Hippocampal formation (tissue), 2 donors: ENCODE measurements at regions not wholly inside any gene's neighbourhood (a gene's known extent, or its start where the extent isn't known, plus 50 kb on each side); places are given as distances from the start of the nearest gene placed in this dataset.
"Not testable (repeated sequence)": the region's sequence is repeated elsewhere in the genome, so short reads cannot be mapped to it uniquely, and the experiment has no call there.

ENCODE experiments used
- DNase-seq, 2 donors: peaks; one replicate each; lab custom pipeline; 2025; lab: John Stamatoyannopoulos, UW

DNA sequence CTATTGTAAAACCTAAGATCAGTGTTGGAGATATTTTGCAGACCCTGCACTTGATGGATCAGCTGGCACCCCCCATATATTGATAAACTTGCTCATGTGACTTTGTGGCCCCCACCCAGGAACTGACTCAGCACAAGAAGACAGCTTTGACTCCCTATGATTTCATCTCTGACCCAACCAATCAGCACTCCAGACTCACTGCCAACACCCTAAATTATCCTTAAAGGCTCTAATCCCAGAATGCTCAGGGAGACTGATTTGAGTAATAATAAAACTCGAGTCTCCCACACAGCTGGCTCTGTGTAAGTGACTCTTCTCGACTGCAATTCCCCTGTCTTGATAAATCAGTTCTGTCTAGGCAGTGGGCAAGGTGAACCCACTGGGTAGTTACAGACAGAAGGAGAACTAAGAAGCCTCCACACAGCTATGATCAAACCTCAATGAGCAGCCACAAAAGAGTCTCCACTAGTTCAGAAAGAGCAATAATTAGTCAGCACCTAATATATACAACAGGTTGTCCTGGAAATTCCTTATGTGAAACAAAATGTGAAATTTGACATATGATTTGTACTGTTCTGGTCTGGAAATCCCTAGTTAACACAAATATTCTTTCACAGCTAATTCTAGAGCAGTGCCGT, 52.2 kb downstream of the ACTL7B start:
- no peak for DNase-seq

DNA sequence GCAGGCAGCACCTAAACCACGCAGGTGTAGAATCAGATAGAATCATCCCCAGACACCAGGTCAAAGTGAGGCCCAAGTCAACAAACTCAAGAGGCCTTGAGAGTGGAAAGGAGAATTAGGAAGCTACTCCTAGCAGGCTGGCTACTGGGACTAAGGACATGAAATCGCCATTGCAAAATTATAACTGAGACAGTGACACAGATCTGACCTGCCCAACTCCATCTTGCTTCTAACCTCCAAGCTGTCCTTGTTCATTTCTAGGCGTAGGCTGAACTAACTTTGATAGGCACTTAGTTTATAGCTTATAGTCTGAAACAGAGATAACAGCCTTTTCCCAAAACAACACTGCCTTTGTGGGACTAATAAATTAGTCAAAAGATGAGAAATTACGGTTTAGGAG, 52.8 kb downstream of the ACTL7B start:
- DNase-seq, result no peak

DNA sequence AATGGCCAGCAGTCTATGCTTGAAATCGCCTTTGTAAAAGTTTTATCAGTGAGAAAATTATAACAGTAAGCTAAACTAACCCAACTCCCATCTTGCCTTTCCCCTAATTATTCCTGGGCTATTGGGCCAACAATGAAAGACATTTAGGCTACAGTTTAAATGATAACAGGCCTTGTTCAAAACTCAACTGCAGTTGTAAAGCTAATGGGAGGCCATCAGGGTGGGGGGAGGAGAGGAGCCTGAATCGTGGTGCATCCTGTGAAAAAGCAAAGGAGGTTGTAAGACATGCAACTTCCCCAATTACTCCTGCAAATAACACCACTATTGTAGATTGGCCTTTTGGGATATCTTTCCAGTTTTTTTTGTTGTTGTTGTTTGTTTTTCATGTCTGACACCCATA, 53.8 kb downstream of the ACTL7B start:
- no peak for DNase-seq

DNA sequence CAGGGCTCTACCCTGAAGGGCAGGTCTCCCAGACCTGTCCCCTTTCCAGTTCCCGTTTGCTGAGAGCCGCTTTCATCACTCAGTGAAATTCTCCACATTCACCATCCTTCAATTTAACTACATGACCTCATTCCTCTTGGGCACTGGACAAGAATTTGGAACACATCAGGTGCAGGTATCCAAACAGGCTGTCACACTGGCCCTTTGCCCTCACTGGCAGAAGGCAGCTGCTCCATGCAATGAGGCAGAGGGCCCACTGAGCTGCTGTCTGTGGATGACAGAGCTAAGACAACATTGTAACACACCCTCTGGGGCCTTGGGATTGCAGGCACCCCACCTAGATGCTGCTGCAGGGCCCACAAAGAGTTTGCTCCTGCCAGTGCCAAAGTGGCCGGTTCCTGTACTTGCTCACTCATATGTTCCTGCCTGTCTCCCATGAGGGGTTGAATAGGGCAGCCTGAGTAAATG, 55.1 kb downstream of the ACTL7B start:
- DNase-seq, result no peak

DNA sequence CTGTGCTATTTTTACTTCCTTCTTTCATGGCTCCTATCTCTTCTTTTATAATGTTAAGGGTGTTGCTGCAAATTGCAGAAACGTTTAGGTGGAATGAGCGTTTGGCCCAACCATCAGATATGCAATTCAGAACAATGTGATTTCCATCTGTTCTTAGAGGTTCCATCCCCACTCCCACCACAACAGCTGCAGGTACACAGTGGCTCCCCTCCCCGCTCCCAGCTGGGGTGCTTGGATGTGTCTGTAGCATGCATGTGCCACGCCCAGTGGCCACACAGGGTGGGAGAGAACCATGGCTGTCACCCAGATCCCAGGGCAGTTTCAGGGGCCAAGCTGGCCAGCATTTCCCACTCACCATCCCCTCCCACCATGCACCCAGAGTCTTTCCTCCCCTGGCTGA, 62.2 kb downstream of the ACTL7B start:
- DNase-seq, result no peak

DNA sequence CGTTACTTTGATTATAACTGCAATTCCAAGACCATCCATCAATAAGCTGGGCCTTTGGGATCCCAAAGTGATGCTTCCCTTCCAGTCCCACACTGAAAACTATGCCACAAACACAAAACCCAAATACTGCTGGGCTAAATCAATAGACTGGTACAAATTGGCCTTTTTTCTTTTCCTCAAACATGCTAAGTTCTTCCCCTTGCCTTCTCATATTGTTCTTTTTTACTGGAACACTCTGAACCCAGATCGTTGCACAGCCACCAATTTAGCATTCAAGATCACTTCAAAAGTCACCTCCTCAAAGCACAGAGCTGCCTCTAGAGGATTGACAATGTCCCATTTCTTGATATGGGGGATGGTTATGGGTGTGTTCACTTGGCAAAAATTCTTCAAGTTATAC, 66.0 kb downstream of the ACTL7B start:
- DNase-seq, result no peak

DNA sequence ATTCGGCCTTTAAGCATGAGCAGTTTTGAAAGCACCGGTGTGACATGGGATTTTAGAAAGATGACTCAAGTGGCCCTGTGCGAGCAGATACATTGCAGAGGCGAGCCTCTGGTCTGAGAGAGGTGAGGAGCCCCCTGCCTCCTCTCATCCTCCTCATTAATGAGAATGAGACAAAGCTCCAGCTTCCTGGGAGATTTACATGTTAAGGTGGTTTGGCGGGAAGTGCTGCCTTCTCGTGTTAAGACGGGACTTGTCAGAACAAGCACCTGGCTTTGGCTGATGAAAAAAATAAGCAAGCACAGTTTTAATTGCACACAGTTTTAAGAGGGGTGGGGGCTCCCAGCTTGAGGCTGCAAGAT, 68.1 kb downstream of the ACTL7B start:
- no peak for DNase-seq

DNA sequence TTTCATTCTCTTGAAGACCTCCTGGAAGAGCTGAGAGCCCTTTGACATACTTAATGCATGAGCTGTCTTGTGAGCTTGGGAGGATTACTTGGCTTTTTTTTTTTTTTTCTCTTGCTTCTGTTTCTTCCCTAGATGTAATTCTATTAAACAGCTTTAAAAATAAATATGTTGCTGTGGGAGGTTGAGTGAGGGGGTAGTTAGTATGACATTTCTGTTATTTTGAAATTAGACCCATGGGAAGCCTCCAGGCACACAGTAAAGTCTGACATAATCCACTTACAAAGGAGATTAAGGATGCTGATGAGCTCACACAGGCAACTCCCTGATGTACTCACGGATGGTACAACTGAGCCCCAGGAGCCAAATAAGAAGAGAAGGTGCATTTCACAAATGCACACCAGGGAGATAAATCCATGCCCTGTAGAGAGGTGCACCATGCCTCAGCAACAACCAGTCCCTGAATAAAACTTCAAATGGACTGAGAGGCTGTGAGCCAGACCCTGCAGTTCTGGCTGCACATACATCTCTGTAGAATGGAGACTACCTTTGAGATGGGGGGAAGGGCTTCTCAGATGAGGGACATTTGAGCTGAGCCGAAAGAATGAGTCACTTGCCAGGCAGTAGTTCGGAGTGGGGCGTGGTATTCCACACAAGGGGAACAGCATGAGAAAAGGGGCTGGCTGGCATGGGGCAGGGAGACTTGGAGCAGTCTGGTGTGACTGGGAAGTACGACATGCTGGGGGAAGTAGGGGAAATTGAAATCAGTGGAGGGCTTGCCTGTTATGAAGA, 68.7 kb downstream of the ACTL7B start:
- DNase-seq, result no peak

DNA sequence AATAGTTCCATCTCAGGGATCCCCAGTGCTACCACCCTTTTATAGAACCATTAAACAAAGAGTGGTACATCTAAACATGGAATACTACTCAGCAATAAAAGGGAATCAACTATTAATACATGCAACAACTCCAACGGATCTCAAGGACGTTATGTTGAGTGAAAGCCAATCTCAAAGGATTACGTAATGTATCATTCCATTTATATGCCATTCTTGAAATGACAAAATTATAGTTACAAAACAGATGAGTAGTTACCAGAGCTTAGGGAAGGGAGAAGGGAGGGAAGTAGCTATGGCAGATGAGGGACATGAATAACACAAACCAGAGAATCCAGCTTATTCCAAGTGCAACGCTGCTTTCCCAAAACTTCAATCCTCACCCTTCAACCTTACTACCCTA, 69.5 kb downstream of the ACTL7B start:
- no peak for DNase-seq

DNA sequence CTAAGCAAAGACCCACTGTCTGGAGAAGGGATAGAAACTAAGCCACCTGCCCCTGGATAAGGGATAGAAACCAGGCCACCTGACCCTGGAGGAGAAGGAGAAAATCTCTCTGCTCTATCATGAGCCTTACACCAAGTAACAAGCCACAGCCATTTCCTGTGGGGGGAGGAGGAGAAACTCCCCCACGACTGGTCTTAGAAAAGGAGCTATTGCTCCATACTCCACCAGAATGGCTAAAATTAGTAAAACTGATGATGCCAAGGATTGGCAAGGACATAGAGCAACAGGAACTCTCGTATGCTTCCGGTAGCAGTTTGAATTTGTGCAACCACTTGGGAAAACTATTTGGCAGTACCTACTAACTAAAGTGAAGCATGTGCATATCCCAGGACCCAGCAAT, 70.8 kb downstream of the ACTL7B start:
- no peak for DNase-seq

DNA sequence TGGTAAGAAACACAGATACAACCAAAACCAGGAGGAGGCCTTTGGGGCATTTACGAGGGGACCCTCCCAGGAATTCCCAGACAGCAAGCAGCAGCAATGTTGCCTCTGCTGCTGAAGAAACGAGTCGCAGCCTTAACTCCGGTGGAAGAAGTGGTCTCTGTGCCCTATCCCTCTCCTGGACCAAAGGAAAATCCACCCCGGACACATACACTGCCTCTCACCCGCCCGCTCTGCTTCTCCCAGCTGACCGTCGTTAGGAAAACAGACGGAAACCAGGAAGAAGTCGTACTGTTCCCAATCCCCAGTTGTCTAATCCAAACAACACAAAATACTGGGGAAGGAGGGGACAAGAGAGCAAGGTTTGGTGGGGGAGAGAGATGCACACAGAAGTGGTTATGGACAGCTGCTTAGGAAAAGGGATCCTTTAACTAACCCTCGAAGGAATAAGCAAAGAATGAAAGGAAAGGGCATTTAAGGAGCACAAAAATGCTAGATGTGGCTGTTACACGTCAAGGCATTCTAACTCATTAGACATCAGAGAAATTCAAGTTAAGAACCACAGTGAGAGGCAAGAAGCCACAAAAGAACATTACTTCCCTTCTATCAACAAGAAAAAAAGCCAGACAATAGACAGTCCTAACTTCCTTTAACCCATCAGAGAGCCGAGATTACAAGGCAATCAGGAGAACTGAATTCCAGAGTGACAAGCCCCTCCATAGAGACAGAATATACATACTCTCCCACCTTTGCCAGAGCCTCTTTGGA, 71.9 kb downstream of the ACTL7B start:
- no peak for DNase-seq

DNA sequence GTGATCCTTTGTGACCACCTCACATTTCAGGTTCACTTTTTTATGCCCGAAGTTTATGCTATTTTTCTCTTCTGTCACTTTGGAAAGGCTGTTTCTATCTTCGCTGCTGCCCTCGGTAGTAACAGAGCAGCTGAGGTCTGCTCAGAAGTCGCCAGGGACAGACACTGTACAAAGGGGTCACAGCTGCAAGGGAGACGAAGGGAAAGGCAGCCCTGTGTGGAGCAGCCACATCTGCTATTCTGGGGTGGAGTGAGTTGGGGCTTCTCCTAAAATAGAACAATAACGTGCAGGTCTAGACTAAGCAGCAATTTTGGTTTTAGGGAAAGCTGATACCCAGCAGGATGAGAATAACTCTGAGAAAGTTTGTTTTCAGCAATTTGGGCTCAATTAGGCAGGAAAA, 72.5 kb downstream of the ACTL7B start:
- DNase-seq, result no peak

DNA sequence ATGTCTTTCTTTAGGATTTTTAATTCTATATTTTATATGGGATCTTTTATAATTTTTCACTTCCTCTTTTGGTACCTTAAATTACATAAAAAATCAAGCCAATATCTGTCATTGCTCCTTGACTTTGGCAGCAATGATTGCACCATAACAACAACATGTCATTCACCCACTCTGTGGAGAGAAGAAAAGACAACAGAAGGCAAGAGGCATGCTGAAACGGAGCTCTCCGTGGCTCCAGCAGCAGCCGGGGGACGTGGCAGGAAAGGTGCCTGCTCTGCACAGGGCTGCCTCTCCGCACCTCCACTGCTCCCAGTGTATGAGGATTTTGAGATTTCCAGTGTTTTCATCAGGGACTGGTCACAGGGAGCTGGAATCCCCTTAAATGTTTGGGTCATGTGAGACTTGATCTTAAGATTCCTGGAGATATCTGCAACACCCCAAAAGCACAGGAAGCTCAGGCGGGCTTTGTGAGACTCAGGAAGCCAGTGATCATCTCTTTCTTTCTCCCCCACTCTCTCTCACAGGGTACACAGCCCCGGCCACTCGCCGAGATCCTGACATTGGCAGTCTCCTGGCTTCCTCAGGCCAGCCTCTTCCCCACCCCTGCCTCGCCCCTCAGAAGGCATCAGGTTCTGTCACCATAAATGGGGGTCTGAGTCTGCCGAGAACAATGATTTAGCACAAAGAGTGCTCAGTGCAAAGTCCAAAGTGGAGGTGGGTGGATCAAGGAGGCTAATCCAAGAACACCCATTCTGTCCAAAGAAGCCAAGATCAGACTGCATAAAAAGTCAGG, 74.6 kb downstream of the ACTL7B start:
- DNase-seq, result no peak

DNA sequence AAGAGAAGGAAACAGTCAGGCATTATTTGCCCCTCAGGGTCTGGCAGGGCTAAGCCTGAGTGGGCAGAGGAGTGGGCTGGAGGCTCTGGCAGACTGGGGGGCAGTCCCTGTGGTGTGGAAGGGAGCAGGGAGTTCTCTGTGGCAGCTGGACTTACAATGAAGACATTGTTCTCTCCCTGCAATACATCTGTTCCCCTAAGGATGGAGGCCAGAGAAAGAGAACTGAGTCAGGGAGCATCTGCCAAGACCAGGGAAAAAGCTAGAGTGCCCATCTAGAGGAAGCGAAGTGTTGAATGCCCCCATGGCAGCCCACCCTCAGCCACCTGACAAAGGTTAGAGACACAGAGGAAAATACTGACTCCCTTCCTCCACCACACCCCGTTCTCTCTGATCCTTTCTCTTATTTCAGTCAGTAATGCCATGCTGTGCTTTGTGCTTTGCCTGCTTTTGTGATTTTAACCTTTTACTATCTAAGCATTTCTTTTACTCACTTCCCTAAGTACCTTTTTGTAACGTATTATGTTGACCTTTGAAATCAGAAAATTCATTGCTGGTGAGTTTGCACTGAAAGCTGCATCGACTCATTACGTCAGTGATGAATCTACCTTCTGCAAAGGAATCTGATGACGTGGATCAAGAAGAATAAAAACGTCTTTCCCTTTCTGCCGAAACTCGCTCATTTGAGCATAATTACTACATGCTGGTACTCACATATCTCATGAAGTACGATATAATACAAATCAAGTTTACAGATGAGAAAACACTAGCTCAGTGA, 76.0 kb downstream of the ACTL7B start:
- DNase-seq, result peak; percentile 49 to 67

DNA sequence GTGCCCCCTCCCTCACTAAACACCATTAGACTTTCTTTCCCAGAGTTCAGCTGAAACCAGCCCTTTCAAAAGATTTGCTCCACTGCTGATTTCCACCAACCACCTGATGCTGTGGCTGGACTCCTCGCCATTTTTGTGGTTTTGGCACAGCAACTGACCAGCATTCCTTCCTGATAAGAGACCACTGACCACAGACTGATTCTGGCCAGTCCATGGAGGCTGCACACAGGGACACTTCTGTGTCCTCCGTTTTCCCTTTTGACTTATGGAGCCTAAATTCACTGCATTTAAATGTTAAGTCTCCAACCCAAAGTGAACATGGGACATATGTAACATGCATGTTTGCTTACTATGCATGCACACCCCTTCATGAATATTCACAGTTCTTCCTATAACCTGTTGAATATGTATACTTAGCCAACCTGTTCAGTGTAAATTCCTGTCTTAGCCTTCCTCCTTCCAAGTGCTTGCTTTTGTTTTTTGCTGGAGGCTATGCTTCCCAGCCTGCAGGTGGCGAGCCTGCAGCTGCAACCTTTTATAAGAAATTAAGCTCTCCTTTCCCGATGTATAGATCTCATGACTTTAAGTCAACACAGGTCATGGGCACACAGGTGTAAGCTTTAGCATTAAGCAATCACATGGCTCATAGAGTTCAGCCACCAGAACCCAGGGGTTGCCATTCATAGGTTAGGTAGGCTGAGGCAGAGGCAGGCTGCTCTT, 78.7 kb downstream of the ACTL7B start:
- DNase-seq, result no peak

DNA sequence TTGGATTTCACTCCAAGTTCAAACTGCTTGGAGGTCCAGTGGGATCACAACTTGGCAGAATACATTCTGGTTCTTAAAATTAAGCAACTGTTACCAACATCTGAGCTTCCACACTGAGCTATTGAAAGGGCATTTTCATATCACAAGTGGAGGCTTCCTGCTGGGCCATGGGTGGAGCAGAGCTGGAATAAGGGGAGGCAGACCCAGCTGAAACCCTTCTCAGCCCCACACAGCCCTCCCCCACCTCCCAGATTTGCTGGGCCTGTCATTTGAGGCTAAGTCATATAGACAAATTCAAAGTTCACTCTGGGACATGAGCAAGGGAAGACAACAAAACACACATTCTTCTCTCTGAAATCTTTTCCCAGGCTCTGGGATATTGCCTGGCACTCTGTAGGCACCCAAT, 79.9 kb downstream of the ACTL7B start:
- no peak for DNase-seq

DNA sequence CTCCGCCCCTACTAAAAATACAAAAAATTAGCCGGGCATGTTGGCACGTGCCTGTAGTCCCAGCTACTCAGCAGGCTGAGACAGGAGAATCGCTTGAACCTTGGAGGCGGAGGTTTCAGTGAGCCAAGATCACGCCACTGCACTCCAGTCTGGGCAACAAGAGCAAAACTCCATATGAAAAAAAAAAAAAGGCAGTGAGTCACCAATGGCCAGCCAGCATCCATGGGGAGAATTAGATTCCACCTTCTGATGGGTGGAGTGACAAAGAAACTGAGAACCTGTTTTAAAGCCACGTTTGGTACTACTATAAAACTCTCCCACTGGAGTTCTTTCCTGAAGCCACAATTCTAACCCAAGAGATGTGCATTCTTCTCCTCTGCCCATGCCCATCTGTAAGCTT, 81.7 kb downstream of the ACTL7B start:
- not testable (repeated sequence) for DNase-seq

DNA sequence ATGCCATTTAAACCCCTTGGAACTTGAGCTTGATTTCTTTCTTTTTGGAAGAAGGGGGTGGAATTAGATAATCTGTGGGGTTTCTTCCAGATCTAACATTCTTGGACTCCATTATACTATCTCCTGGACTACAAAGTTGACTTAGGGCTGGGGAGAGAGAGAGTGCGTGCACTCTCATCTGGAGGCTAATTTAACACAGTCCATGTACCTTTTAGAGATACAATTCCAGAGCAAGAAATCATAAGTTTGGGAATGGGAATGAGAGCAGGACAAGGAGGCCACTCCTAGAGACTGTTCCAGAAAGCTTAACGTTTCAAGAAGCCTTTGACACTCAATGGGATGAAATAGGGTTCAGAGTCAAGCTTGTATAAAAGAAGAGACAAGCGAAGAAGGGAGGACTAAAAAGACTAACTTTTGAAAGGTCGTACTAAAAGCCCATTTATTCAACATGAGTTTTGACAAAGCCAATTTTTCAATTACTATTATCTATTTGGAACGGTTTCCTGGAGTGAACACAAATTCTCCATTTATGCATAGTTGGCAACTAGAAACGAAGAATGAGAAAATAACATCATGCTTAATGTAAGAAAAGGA, 83.4 kb downstream of the ACTL7B start:
- DNase-seq, result no peak

DNA sequence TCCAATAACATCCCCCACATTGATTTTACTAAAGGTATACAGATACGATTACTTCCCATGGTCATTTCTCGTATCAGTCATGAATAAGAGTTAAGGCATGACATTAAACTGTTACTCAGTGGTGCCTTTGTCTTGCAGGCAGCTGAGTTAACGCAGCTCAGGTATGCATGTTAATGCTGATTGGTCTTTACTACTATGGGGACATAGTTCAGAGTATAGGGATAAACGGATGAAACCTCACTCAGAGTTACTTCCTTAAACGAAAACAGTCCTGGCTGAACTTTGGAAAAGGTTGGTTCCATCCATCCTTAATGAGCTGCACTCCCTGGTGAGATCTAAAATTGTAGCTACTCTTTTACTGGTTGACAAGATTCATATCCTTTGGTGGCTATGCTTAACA, 87.0 kb downstream of the ACTL7B start:
- DNase-seq, result no peak

DNA sequence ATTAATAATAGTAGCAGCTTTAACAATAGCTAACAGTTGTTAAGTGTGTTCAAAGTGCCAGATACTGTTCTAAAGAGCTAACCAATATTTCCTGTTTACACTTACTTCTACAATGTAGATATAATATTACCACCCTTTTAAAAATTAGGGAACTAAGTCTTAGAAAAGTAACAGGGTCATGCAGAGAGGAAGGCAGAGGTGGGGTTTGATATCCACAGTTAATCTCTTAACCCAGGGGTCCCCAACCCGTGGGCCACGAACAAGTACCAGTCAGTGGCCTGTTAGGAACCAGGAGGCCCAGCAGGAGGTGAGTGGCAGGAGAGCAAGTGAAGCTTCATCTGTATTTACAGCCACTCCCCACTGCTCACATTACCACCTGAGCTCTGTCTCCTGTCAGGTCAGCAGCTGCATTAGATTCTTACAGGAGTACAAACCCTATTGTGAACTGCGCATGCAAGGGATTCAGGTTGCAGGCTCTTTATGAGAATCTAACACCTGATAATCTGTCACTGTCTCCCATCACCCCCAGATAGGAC, 89.1 kb downstream of the ACTL7B start:
- DNase-seq, result no peak
